H1 (cell line): ENCODE measurements at regions not wholly inside any gene's neighbourhood (a gene's known extent, or its start where the extent isn't known, plus 50 kb on each side); places are given as distances from the start of the nearest gene placed in this dataset.

Experiments
- CTCF ChIA-PET: fragments of 300-600 bp; sonication (Branson Sonifier 250); formaldehyde crosslinking; loops from one replicate; lab custom pipeline; 2021; ENCODE audit not compliant: partially characterized antibody; lab: Charles Lee
- POLR2A ChIA-PET: fragments of 300-600 bp; sonication (Branson Sonifier 250); formaldehyde crosslinking; loops from one replicate; lab custom pipeline; 2021; ENCODE audit warnings: inconsistent platforms; ENCODE audit not compliant: partially characterized antibody; lab: Charles Lee
- DNase-seq, 2 experiments: peaks; one replicate each; pipeline versions ENCODE4 v3.0.0 to v3.0.0-alpha.2; 2010 to 2022; ENCODE audit warnings: low spot score in 2 of 2, low read depth in 1 of 2, mixed read lengths in 1 of 2
- FAIRE-seq: peaks from 2 replicates; lab custom pipeline; 2011; peaks lifted over from hg19 to GRCh38; lab: Jason Lieb, UNC
- H2AFZ ChIP-seq: 2 replicates; pipeline ENCODE4 v1.8.1; 2012; ENCODE audit warnings: low read length, inconsistent platforms
- H2AK5ac ChIP-seq: 2 replicates; pipeline ENCODE4 v1.6.1; 2013; ENCODE audit warnings: low read depth, low read length
- H2BK120ac ChIP-seq: replicated peaks from 2 replicates; pipeline ENCODE3; 2013; ENCODE audit warnings: low read depth, low read length, inconsistent platforms
- H2BK12ac ChIP-seq: 2 replicates; pipeline ENCODE4 v1.6.1; 2013; ENCODE audit warnings: low read depth, low read length
- H2BK15ac ChIP-seq: 2 replicates; pipeline ENCODE4 v1.6.1; 2013; ENCODE audit warnings: low read length
- H2BK20ac ChIP-seq: 2 replicates; pipeline ENCODE4 v1.6.1; 2013; ENCODE audit warnings: low read length
- H2BK5ac ChIP-seq: 2 replicates; pipeline ENCODE4 v1.6.1; 2013; ENCODE audit warnings: low read depth, low read length
- H3K14ac ChIP-seq: 2 replicates; pipeline ENCODE4 v1.6.1; 2013; ENCODE audit warnings: inconsistent platforms; ENCODE audit not compliant: insufficient read length
- H3K18ac ChIP-seq: 2 replicates; pipeline ENCODE4 v1.6.1; 2013; ENCODE audit warnings: low read length; ENCODE audit errors: extremely low read depth
- H3K23ac ChIP-seq: 2 replicates; pipeline ENCODE4 v1.6.1; 2013; ENCODE audit warnings: inconsistent platforms; ENCODE audit not compliant: insufficient read length
- H3K23me2 ChIP-seq: 2 replicates; pipeline ENCODE4 v1.6.1; 2013; ENCODE audit warnings: low read depth, low read length
- H3K27ac ChIP-seq: 2 replicates; pipeline ENCODE4 v1.6.1; 2011; ENCODE audit warnings: low read depth, low read length, inconsistent platforms
- H3K27me3 ChIP-seq, 4 experiments: replicated peaks in 1 of 4; 1 replicate in 1 of 4; 2 replicates in 3 of 4; pipeline versions ENCODE4 v1.6.1 to v1.8.1; 2011 to 2013; ENCODE audit warnings: low read length in 3 of 4, mild to moderate bottlenecking in 3 of 4, inconsistent platforms in 2 of 4, mixed read lengths in 2 of 4, moderate library complexity in 1 of 4; ENCODE audit not compliant: control insufficient read depth in 3 of 4, insufficient read depth in 3 of 4; ENCODE audit errors: extremely low read depth in 1 of 4
- H3K36me3 ChIP-seq, 4 experiments: 2 replicates each; pipeline versions ENCODE4 v1.6.1 to v1.8.1; 2011 to 2013; ENCODE audit warnings: mild to moderate bottlenecking in 4 of 4, low read length in 3 of 4, moderate library complexity in 2 of 4, control low read depth in 1 of 4, inconsistent platforms in 1 of 4; ENCODE audit not compliant: insufficient read depth in 4 of 4, control insufficient read depth in 2 of 4
- H3K4ac ChIP-seq: replicated peaks from 2 replicates; pipeline ENCODE3; 2013; ENCODE audit warnings: low read length, low read depth, mixed read lengths, inconsistent platforms; ENCODE audit not compliant: insufficient read length
- H3K4me1 ChIP-seq, 4 experiments: replicated peaks in 1 of 4; 1 replicate in 1 of 4; 2 replicates in 3 of 4; pipeline versions ENCODE4 v1.6.1 to v1.8.1; 2011 to 2013; ENCODE audit warnings: low read length in 3 of 4, inconsistent platforms in 2 of 4, mixed read lengths in 1 of 4; ENCODE audit not compliant: insufficient read depth in 4 of 4, control insufficient read depth in 3 of 4
- H3K4me2 ChIP-seq, 2 experiments: 2 replicates each; pipeline versions ENCODE4 v1.6.1 to v1.8.1; 2011 to 2013; ENCODE audit warnings: low read depth in 2 of 2, low read length in 2 of 2, control low read depth in 1 of 2, inconsistent platforms in 1 of 2, mild to moderate bottlenecking in 1 of 2; ENCODE audit not compliant: insufficient read depth in 1 of 2
- H3K4me3 ChIP-seq, 4 experiments: fragments of 200-600, 300-600 bp in 1 of 4; sonication (generic), shearing (Covaris generic), sonication (Bioruptor Twin) in 1 of 4; 2 replicates each; pipeline versions ENCODE4 v1.5.1 to v1.8.1; 2011 to 2016; ENCODE audit warnings: low read length in 4 of 4, low read depth in 3 of 4, control low read depth in 2 of 4, inconsistent platforms in 2 of 4, mild to moderate bottlenecking in 2 of 4, mixed read lengths in 1 of 4, moderate library complexity in 1 of 4; ENCODE audit not compliant: insufficient read depth in 2 of 4; ENCODE audit errors: extremely low read depth in 1 of 4
- H3K56ac ChIP-seq: replicated peaks from 2 replicates; pipeline ENCODE3; 2013; ENCODE audit warnings: low read depth, mild to moderate bottlenecking, mixed read lengths, low read length, inconsistent platforms; ENCODE audit not compliant: insufficient read length
- H3K79me1 ChIP-seq: 2 replicates; pipeline ENCODE4 v1.6.1; 2013; ENCODE audit warnings: low read depth, low read length, control low read depth
- H3K79me2 ChIP-seq, 2 experiments: 2 replicates each; pipeline versions ENCODE4 v1.6.1 to v1.8.1; 2012 to 2013; ENCODE audit warnings: low read length in 2 of 2, mild to moderate bottlenecking in 2 of 2, inconsistent platforms in 1 of 2; ENCODE audit not compliant: insufficient read depth in 2 of 2, control insufficient read depth in 1 of 2
- H3K9ac ChIP-seq, 4 experiments: replicated peaks in 1 of 4; 1 replicate in 1 of 4; 2 replicates in 3 of 4; pipeline versions ENCODE4 v1.6.1 to v1.8.1; 2011 to 2013; ENCODE audit warnings: low read depth in 3 of 4, low read length in 3 of 4, control low read depth in 2 of 4, mild to moderate bottlenecking in 2 of 4, moderate library complexity in 2 of 4, inconsistent platforms in 1 of 4; ENCODE audit errors: extremely low read depth in 1 of 4
- H3K9me3 ChIP-seq, 2 experiments: 2 replicates each; pipeline versions ENCODE4 v1.6.1 to v1.8.1; 2012 to 2013; ENCODE audit warnings: mild to moderate bottlenecking in 2 of 2, moderate library complexity in 2 of 2, control low read depth in 1 of 2, inconsistent platforms in 1 of 2, low read depth in 1 of 2, low read length in 1 of 2, mixed read lengths in 1 of 2; ENCODE audit not compliant: insufficient read depth in 2 of 2
- H4K20me1 ChIP-seq, 2 experiments: replicated peaks in 1 of 2; 2 replicates each; pipeline versions ENCODE3 to v1.8.1; 2011 to 2013; ENCODE audit warnings: inconsistent platforms in 2 of 2, low read length in 2 of 2, mild to moderate bottlenecking in 1 of 2; ENCODE audit not compliant: insufficient read depth in 2 of 2, control insufficient read depth in 1 of 2
- H4K5ac ChIP-seq: 2 replicates; pipeline ENCODE4 v1.6.1; 2013; ENCODE audit warnings: low read length, low read depth, mixed read lengths, inconsistent platforms; ENCODE audit not compliant: insufficient read length
- H4K8ac ChIP-seq: 2 replicates; pipeline ENCODE4 v1.8.0; 2013; ENCODE audit warnings: mild to moderate bottlenecking, moderate library complexity, low read length, inconsistent platforms; ENCODE audit not compliant: insufficient read depth; ENCODE audit errors: extremely low read depth
- H4K91ac ChIP-seq: replicated peaks from 2 replicates; pipeline ENCODE3; 2013; ENCODE audit warnings: low read length, mixed read lengths, inconsistent platforms; ENCODE audit not compliant: insufficient read length
- ATF3 ChIP-seq: IDR thresholded peaks from 2 replicates; pipeline ENCODE4 v1.6.1; 2011; ENCODE audit warnings: low read depth, mild to moderate bottlenecking, low read length; ENCODE audit not compliant: insufficient read depth
- CHD1 ChIP-seq: IDR thresholded peaks from 2 replicates; pipeline ENCODE4 v1.6.1; 2012; ENCODE audit warnings: low read depth, low read length, improper control_type of control experiment
- CTBP2 ChIP-seq: IDR thresholded peaks from 2 replicates; pipeline ENCODE4 v1.7.0; 2011; ENCODE audit warnings: borderline replicate concordance, mild to moderate bottlenecking, moderate library complexity, mixed read lengths, low read length; ENCODE audit not compliant: insufficient read depth, insufficient read length
- FOSL1 ChIP-seq: IDR thresholded peaks from 2 replicates; pipeline ENCODE4 v1.6.1; 2011; ENCODE audit warnings: mild to moderate bottlenecking, low read depth, low read length, moderate library complexity; ENCODE audit not compliant: insufficient read depth
- GTF2F1 ChIP-seq: IDR thresholded peaks from 2 replicates; pipeline ENCODE4 v1.6.1; 2012; ENCODE audit warnings: low read depth, low read length, improper control_type of control experiment, borderline replicate concordance
- HDAC6 ChIP-seq: IDR thresholded peaks from one replicate; pipeline ENCODE4 v1.7.1; 2012; ENCODE audit warnings: low read depth, mild to moderate bottlenecking, inconsistent platforms, low read length, moderate library complexity
- JUN ChIP-seq: IDR thresholded peaks from 2 replicates; pipeline ENCODE4 v1.6.1; 2011; ENCODE audit warnings: low read depth, mild to moderate bottlenecking, improper control_type of control experiment, low read length
- JUND ChIP-seq: IDR thresholded peaks from 2 replicates; pipeline ENCODE4 v1.6.1; 2011; ENCODE audit warnings: mild to moderate bottlenecking, improper control_type of control experiment, low read length
- NRF1 ChIP-seq: IDR thresholded peaks from 2 replicates; pipeline ENCODE4 v1.6.1; 2011; ENCODE audit warnings: mild to moderate bottlenecking, low read depth, low read length, improper control_type of control experiment
- RFX5 ChIP-seq: IDR thresholded peaks from 2 replicates; pipeline ENCODE4 v1.6.1; 2011; ENCODE audit warnings: low read depth, low read length, improper control_type of control experiment, borderline replicate concordance
- SIN3A ChIP-seq, 2 experiments: IDR thresholded peaks in 1 of 2; conservative IDR thresholded peaks in 1 of 2; 2 replicates each; pipeline ENCODE4 v1.6.1; 2011 to 2012; ENCODE audit warnings: low read length in 2 of 2, improper control_type of control experiment in 1 of 2, low read depth in 1 of 2, mild to moderate bottlenecking in 1 of 2
- SP1 ChIP-seq: IDR thresholded peaks from 2 replicates; pipeline ENCODE4 v1.6.1; 2011; ENCODE audit warnings: low read depth, low read length
- SP2 ChIP-seq: IDR thresholded peaks from 2 replicates; pipeline ENCODE4 v1.6.1; 2012; ENCODE audit warnings: mild to moderate bottlenecking, low read length, inconsistent platforms
- SP4 ChIP-seq: IDR thresholded peaks from 2 replicates; pipeline ENCODE4 v1.6.1; 2012; ENCODE audit warnings: low read length, inconsistent platforms
- TBP ChIP-seq: IDR thresholded peaks from 2 replicates; pipeline ENCODE4 v1.6.1; 2011; ENCODE audit warnings: low read depth, low read length, improper control_type of control experiment
- WGBS, 2 experiments: shearing (Covaris generic) in 1 of 2; methylation state at CpG; one replicate each; pipeline versions ENCODE4 v1.1.6 to v1.1.7; 2013 to 2015; ENCODE audit warnings: low lambda C conversion rate in 2 of 2, mixed read lengths in 2 of 2, inconsistent platforms in 1 of 2, low coverage in 1 of 2, missing lambda C conversion rate in 1 of 2; ENCODE audit not compliant: insufficient replicate concordance in 2 of 2, insufficient coverage in 1 of 2, insufficient read length in 1 of 2; ENCODE audit errors: extremely low coverage in 1 of 2, missing lambda C conversion rate in 1 of 2; 5-methylcytosine and 5-hydroxymethylcytosine counted together

GRCh38 chr5:56732121-56732520 is 83.2 kb upstream of the MAP3K1 start:
- no peak overlapping the region for H3K18ac ChIP-seq
- H3K14ac ChIP-seq = no peak overlapping the region
- FAIRE-seq = no peak
- H2BK20ac ChIP-seq = no peak overlapping the region
- no peak overlapping the region for H2BK12ac ChIP-seq
- H3K4ac ChIP-seq = no peak overlapping the region
- ChIA-PET POLR2A (no interaction called here), CTCF (interaction anchor here (0.5 to 0.9 kb wide), 2 partner anchors 40 to 1330 kb away, joined by 3 to 7 read pairs; no protein-coding TSS in a partner anchor)
- WGBS, 2 experiments = 76% methylated on average over 6 of the region's 6 CpGs; no CpG with 5 or more reads in 1 of the 2 experiments
- no peak overlapping the region for H2BK5ac ChIP-seq
- no peaks in the 10 kb centered on the region for H3K27me3 ChIP-seq
- H2AFZ ChIP-seq = no peak overlapping the region
- no peaks in the 10 kb centered on the region for H3K79me1 ChIP-seq
- no peak overlapping the region for H3K56ac ChIP-seq
- H3K4me3 ChIP-seq = no peak overlapping the region
- H4K5ac ChIP-seq = no peak overlapping the region
- H2BK15ac ChIP-seq = no peak overlapping the region
- no peak overlapping the region for H3K9ac ChIP-seq
- H3K23me2 ChIP-seq = no peaks in the 10 kb centered on the region
- no peaks in the 10 kb centered on the region for H3K9me3 ChIP-seq
- H4K20me1 ChIP-seq = no peaks in the 10 kb centered on the region
- H3K4me2 ChIP-seq = no peak overlapping the region
- H2BK120ac ChIP-seq = no peak overlapping the region
- H3K23ac ChIP-seq = no peak overlapping the region
- no peak overlapping the region for H2AK5ac ChIP-seq
- DNase-seq = no peak
- peaks cover 0 to 6% (median 0%) of the 10 kb centered on the region in 4 experiments; a peak in 1 of 7 replicates for H3K4me1 ChIP-seq
- no peak overlapping the region for H3K27ac ChIP-seq
- H3K36me3 ChIP-seq = no peaks in the 10 kb centered on the region
- H4K8ac ChIP-seq = no peak overlapping the region
- no peaks in the 10 kb centered on the region for H3K79me2 ChIP-seq
- no peak overlapping the region for H4K91ac ChIP-seq
- TF ChIP-seq CTBP2 = no peak
- no peak for TF ChIP-seq HDAC6
- TF ChIP-seq CHD1 = no peak
- TF ChIP-seq SP2 = no peak
- no peak for TF ChIP-seq SP1
- TF ChIP-seq GTF2F1 = no peak
- TF ChIP-seq JUN = no peak
- no peak for TF ChIP-seq FOSL1
- no peak for TF ChIP-seq NRF1
- TF ChIP-seq ATF3 = no peak
- no peak for TF ChIP-seq TBP
- no peak for TF ChIP-seq SP4
- no peak for TF ChIP-seq JUND
- TF ChIP-seq SIN3A (conservative IDR thresholded peaks at IDR 0.05 in 1 of 2, IDR thresholded peaks at IDR 0.05 in 1 of 2; ENCODE audit: low read depth in 1 of 2, low read length in 2 of 2) = no peak
- TF ChIP-seq RFX5 = no peak
